Epidermal melanocyte (primary cell): ENCODE measurements at regions not wholly inside any gene's neighbourhood (a gene's known extent, or its start where the extent isn't known, plus 50 kb on each side); places are given as distances from the start of the nearest gene placed in this dataset.

Experiments
- DNase-seq: peaks from one replicate; pipeline ENCODE4 v3.0.0; 2011; ENCODE audit warnings: low spot score; ENCODE audit not compliant: insufficient read length

DNA sequence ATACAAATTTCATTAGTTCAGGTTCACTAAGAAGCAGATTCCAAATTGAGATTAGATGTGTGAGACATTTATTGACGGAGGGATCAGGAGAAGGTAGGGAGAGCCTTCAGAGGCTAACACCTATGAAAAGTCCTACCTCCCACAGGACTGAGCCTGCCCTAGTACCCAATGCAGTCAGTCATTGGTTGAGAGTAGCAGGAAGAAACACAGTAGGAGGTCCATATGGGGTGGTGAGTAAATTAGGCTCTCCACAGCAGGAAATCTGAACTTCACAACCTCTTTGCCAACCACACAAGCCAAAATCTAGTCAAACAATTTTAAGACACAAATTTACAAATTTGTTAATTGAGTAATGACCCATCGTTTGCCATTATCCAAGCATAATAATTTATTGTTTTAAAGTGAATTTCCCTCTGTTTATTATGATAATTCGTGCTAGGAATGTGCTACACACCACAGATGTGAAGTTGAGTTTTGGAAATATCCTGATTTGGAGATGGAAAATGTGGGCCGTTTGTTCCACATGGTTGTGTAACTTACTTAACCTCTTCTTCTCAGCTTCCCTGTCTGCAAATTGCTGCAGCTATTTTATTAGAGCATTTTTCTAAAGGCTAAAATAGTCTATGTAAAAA is 542.1 kb downstream of the ETS1 start:
- no peak for DNase-seq

DNA sequence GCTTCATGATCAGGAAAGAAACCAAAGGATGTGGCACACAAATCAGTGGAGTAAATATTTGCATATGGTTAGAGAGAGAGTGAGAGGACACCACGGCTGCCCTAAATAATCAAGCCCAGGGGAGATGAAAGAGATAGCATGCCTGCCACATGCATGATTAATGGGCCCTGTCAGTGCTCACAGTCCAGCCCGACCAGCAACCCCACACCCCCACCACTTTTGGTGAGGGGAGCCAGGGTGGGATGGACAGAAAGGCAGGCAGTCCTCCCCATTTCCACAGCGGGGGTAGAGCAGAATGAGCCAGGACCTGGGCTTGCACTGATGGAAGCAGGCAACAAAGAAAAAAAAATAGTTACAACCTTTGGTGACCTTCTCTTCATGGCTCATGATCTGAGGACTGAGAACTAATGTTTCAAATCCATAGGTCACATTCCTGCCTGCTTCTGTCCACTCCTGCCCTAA is 545.0 kb downstream of the ETS1 start:
- no peak for DNase-seq

DNA sequence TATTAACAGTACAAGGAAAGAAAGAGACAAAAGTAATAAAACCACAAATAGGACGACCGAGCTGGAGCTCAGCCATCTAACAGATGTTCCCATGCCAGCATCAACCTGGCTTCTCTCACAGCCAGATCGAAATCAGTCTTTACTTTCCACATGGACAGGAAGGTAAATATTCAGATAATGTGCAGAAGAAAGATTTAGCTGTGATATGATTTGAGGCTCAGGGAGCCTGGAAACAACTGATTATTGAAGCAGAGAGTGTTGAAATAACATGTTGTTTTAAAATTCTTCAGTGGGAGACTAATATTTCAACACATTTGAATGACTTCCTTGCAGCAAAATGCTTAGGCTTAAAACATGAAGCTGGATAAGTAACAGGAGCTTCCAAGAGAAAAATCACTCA is 546.8 kb downstream of the ETS1 start:
- DNase-seq: no peak

DNA sequence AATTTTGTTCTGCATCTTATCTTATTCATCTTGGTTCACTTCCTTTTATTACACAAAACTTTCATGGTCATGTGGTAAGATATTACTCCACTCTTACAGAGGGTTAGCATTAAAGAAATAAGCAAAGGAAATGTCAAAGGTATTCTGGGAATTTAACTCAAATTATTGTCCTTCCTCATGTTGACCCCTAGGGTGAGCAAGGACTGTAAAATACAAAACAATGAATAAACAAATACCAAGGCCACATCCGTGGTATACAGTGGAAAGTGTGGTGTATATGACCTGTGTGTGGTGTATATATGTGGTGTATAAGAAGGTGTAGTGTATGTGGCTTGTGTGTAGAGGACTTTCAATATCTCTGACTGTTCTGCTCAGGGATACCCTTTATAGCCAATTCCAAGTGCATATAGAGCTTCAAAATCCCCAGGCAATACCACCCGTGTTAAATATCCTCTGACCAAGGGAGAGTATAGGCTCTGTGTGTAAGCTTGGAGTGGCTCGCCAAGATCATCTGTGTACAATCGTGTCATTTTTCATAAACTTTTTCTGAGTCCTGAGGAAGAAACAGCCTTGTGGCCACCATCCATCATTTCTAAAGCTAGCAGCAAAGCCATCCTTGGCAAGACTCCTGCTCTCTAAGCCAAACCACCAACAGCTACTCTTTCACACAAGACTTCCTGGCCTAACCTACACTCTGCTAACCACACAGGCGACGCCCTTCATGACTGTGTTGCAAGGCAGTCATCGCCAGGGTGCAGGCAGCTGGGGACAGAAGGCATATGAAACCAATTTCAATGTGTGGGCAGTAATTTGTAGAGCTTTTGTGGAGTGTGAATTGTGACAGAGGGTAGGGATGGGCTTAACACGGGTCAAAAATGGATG is 548.0 kb downstream of the ETS1 start:
- peak; percentile 27 for DNase-seq

DNA sequence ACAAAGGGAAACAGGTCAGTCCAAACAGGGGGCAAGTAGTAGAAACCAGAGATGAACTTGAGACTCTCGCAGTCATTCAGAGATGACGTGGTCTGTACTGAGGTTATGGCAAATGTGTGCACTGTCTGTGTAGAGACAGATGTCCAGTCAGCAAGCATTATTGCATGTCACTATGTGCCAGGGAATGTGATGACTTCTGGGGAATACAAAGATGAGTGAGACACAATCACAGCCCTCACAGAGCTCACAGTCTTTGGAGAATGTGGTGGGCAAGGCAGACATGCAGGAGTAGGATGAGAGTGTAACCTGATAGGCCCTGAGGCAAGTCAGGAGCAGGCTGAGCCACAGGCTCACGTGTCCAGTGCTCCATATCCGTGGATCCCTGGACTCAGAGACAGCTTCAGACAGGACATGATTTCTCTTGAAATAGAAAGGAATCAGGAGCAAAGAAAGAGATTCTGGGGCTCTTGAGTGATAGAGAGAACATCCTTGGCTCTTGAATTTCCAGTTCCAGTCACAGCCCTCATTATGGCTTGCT is 550.7 kb downstream of the ETS1 start:
- DNase-seq: no peak

DNA sequence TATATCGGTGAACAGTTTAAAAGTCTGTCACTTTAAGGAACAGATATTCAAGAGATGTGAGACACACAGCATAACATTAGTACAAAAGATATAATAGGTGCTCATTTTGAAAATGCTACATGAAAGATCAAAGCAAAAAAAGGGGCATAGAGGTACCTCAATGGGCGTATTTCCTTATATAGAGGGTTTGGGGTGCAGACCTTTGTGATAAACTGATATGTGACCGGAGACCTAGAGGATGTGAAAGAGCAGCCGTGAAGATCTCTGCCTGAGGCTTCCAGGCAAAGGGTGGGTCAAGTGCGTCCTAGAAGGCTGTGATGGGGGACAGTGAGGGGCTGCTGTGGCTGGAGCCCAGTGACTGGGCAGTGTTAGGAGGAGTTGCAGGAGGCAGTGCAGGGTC is 551.4 kb downstream of the ETS1 start:
- no peak for DNase-seq

DNA sequence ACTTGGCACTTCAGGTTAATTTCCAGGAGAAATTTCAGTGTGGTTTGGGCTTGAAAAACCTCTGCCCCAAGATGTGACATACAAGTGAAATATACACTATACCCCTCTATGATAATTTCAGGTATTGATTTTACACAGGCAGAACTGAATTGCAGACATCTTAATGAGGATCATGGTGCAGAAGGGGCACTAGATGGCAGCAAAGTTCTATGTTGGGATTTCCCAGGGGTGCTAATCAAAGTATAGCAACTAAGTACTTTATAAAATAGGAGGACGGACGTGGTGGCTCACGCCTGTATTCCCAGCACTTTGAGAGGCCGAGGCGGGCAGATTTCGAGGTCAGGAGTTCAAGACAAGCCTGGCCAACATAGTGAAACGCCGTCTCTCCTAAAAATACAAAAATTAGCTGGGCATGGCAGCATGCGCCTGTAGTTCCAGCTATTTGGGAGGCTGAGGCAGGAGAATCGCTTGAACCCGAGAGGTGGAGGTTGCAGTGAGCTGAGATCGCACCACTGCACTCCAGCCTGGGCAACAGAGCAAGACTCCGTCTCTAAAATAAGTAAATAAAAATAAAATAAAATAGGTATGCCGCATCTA is 555.7 kb downstream of the ETS1 start:
- DNase-seq: peak; percentile 45

DNA sequence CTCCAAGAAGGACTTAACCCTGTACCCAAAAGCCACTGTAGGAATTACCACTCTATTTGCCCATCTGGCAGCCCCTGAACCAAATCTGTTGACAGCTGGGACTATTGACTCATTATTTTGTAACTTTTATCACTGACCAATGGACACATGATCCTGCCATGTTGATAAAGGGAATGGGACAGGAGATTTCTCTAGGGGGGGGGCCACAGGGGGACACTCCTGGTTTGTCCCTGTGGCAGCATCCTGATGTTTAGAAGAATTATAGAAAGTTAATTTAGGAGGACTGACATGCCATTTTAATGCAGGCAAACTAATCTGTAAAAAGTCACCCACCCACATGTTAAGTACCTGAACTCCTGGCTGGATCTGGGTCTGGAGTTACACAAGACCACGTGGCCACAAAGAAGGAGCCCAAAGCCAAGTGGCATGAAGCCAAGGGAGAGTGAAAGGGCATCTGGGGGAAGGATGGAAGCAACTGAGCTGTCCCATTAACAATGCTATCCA is 558.1 kb downstream of the ETS1 start:
- DNase-seq: no peak

DNA sequence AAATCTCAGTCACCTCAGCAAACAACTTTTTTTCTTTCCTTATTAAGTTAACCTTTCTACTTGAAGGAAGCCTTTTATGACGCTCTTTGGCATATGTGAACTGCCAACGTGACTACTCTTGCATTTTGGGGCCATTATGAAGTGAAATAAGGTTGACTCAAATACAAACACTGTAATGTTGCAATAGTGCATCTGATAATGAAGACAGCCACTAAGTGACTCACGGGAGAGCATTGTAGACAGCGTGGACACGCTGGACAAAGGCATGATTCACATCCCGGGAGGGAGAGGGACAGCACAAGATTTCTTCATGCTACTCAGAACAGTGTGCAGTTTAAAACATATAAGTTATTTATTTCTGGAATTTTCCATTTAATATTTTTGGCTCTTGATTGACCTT is 560.8 kb downstream of the ETS1 start:
- peak; percentile 66 for DNase-seq

DNA sequence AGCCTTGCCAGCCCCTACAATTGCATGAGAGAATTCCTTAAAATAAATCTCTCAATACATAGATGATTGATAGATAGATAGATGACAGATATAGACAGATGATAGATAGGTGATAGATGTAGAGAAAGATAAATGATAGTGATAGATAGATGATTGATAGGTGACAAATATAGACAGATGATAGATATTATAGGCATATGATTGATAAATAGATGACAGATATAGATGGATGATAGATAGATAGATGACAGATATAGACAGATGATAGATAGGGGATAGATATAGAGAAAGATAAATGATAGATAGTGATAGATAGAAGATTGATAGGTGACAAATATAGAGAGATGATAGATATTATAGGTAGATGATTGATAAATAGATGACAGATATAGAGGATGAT is 564.6 kb downstream of the ETS1 start:
- DNase-seq: no peak

DNA sequence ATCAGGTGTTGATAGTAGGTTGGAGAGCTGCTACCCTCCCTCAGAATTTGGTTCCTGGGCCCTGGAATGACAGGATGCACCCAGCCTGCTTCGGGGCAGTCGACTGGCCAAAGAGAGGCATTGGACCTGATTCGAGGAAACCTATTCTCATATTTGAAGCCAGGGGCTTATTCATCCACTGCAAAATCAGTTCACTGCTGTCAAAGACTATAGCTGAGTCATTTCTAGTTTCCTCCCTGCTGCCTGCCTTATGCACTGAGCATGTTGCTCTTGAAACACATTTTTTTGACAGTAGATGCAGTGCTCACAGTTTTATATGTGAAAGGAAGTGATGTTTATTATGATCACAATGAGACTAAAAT is 565.4 kb downstream of the ETS1 start:
- DNase-seq: no peak

DNA sequence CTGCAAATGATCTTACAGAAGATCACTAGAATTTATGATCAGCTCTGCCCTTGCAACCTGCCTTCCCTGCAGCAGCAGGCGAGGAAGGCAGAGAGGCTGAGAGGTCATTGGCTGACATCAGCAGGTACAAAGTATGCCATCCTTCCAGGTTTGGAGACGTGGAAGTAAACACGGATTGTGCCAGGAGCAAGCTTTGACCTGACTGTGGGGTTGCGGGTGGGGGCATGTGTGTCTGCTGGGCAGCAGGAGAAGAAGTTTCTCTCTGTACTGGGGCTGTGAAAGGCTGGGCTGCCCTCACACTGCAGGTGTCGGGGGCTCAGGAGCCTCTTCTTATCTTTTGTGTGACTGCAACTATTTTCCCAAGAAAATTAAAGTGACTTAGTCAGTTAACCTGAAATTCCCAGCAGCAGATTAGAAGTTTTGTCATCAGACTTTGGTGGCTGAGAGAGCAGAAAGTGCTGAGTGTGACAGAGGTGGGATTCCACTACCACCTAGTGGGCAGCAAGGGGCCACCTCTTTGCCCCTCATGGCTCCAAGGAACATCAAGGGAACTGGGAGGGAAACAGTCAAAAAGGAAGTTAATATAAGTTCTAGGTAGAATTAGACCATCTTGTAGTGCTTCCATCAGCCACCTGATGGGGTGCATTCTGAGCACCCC is 565.9 kb downstream of the ETS1 start:
- DNase-seq: no peak

DNA sequence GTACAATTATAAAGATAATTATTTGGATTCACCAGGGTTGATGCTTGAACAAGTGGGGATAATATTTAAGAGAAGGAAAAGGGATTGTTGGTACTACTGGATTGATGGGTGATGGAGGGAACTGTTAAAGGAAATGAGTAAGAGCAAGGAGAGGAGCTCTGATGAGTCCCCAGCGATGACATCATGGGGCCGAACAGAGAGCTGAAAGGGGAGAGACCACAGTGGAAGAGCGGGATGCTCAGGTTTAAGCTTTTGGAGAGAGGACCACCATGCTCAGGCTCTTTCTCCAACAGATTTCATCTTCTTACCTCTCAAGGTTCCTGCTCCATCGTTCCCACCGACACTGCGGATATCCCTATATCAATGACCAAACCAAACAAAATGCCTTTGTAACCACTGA is 568.7 kb downstream of the ETS1 start:
- no peak for DNase-seq

DNA sequence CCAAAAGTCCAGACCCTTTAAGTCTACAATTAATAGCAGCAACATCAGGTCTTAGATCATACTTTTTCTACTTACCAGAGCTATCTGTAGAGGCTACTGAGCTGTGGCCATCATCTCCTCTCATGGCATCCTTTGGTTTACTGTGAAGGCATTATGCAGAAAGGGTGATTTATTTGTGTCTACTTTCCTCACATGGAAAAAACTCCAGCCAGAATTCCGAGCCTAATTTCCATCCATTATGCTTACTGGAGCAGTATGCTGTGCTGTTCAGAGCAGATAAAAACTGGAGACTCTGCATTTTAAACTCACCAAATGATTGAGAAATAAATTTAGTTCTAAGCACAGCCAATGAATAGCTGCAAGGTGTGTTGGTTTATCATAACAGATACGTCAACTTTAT is 581.8 kb downstream of the ETS1 start:
- no peak for DNase-seq

DNA sequence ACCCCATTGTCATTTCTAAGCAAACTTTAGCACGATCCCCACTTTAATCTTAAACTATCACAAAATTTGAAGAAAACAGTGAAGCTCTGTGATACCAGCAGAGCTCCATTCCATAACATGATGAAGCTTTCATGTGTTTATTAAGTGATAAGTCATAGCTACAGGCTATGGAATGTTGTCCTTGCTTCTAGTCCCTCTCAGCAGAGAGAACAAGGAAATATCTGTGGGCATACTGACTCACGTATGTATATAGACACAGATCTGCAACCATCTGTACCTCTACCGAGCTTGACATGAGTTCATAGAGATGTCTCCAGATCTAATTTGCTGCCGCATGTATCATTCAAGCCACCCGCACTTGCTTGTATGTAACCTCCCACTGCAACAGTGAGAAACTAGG is 588.9 kb downstream of the ETS1 start:
- DNase-seq: no peak

DNA sequence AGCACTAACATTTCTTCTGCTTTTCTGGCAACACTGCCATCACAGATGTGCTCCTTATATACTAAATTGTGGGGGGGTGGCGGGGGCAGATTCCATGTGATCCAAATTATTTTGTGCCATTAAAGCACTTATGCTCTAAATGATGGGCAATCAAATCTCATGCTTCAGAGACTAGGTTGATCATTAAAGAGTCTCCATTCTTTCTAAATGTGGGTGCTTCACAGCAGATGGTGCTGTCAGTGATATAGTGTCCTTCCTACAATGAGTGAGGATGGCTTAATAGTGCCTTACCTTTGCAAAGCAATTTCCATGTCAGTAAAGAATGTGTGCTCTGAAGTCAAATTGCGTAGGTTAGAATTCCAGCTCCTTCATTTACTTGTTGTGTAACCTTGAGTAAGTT is 589.8 kb downstream of the ETS1 start:
- DNase-seq: no peak

DNA sequence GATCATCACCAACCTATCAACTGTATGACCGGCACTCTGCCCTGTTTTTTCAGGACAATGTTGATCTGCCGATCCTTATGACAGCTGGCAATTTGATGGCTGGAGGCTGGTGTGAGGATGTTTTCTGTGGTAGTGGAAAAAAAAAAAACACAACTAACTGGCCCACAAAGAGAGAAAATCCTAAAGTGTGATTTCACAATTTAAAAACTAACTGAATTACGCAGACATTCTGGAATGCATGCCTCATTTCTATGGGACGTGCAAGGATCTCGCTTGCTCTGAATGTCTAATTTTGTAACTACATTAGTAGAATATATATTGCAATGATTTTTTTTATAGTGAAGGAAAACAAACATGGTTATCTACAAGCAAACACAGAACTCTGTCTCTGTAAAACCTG is 590.5 kb downstream of the ETS1 start:
- no peak for DNase-seq

DNA sequence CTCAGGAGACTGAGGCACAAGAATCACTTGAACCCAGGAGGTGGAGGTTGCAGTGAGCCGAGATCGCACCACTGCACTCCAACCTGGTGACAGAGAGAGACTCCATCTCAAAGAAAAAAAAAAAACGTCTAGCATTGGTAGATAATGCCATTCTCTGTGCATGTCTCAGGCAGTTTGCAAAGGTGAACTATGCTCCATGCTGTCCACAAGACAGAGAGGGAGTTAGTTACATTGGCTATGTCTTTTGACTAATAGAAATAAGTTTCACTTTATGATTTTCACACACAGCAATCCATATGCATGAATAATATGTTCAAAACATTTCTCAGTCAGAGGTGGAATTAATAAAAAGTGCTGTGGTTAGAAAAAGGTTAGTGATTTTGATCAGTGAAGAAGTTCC is 591.4 kb downstream of the ETS1 start:
- no peak for DNase-seq

DNA sequence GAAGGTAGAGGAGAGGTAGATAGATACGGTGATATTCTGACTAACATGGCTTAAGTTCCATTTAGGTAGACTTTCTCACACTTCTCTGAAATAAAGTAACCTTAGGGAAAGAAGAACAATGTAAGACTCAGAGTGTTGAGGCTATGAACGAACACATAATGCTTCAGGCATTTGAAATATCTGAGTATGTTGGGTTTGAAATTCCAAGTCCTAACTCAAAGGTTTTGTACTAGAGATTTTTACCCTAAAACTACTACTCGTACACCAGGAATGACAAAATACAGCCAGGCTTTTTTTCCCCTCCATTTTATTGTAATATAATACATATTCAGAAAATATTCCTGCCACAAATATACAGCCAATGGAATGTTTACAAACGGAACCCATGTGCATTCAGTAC is 592.6 kb downstream of the ETS1 start:
- DNase-seq: peak; percentile 30

DNA sequence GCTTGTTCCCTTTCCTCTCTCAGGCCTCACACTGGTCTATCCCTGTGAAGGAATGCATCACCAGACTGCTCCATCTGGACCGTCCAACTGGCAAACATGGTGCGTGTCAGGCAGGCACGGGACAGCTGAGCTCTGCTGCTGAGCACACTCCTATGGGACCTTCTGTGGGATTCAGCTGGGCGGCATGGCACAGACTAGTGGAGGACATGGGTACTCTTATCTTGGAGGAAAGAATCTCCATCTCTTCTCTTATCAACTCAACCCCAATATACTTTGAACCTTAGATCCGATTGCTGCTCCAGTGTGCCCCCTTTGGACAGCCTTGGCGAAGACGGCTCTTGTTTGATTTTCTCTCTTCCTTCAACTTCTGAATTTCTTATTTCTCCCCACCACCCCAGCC is 593.6 kb downstream of the ETS1 start:
- no peak for DNase-seq

DNA sequence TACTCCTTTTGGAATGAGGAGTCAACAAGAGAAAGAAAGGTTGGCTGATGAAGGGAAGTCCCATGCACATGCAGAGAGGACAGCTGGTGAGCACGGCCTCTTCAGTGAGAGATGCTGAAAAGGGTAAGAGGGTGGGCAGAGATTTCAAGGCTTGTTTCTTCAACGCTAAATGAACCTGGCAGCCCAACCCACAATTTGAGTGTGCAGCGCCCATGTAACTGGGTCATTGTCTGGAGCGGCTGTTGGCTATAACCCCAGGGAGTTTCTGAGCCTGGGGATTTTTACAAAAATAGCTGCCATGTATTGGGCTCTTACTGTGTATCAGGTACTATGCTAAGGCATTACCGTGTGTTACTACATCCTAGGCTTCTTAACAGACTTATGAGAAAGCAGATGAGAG is 594.1 kb downstream of the ETS1 start:
- no peak for DNase-seq

DNA sequence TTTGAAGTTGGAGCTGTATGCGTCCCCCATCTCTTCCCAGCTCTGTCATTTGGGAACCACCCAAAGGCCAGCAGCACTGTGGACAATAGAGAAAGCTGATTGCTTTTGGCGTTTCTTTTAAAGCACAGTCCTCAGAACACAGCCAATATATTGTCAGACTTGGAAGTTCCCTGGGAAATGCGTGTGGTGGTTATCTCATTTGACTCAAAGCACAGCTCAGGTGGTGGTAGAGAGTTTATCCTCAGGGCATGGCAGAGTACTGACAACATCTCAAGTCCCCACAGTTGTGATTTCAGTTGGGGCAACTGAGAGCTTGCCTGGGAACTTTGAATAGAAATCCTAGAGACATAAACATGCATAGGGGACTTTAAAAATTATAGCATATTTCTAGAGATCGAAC is 601.3 kb downstream of the ETS1 start:
- no peak for DNase-seq
